ENCODE measurements at regions not wholly inside any gene's neighbourhood (a gene's known extent, or its start where the extent isn't known, plus 50 kb on each side); places are given as distances from the start of the nearest gene placed in this dataset.
"Not testable (repeated sequence)": the region's sequence is repeated elsewhere in the genome, so short reads cannot be mapped to it uniquely, and the experiment has no call there.

DNA sequence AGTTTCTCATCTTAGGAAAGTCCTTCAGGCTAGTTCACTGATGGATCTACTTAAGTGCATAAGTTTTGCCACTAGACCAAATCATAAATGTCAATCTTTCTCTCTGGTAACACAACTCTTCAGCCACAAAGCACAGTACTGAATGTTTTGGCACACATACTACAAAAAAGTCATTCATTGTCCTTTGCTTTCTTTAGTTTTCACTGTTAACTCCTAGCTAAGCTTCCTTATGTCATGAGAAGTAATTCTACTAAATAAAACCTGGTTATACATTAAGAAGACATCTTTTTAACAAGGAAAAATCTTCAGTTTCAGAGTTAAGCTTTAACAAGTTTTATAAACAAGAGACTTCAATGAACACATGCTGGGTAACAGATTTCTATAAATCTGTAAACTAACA lies 379.2 kb upstream of the NFIA start:
- no peak for DNase-seq

DNA sequence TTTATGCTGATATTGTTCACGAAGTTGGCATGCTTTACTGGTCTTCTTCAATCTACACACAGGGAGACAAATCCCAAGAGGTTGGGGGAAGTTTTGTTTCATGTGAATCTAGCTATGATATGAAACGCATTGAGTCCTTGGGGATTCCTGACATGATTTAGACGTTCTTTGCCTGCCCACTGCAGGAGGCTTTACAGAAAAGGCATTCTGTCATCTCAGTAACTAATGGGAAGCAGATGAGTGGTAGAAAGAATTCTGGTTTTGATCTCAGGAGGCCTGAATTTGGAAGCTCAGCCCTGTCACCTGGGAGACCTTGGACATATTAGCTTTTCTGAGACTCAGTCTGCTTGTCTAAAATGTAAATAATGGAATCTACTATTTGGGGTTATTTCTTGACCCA lies 383.0 kb upstream of the NFIA start:
- DNase-seq, result no peak

DNA sequence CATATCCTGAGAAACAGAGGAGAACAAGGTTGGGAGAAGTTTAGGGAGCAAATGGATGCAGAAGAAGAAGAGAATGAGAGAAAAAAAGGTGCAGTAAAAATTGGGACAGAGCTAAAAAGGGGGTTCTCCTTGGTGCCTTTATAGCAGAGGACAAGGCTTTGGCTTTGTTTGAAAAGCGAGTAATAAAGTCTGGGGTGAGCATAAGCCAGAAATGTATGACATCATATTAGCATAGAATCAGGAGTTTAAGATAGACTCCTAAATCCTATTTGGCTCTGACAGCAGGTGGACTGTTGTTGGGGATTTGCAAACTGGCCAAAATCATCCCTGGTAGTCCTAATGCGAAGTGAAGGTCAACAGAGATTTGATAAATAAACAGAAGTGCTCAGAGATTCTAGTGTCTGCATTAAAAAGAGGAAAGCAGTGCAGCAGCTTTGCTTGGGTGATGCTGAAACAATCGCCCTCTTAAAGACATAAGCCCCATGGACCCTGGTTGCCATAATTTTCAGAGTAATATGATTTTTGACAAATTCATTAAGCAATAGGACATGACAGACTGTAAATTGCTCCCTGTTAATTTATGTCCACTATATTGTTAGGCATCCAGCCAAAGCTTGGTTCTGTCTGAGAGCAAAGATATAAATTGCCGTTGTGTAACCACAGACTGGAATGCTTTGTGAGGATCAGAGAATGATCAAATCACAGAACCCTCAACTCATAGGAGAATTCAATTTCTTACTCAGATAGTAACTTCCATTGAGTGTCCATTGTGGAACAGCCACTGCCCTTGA lies 385.0 kb upstream of the NFIA start:
- DNase-seq, result no peak

DNA sequence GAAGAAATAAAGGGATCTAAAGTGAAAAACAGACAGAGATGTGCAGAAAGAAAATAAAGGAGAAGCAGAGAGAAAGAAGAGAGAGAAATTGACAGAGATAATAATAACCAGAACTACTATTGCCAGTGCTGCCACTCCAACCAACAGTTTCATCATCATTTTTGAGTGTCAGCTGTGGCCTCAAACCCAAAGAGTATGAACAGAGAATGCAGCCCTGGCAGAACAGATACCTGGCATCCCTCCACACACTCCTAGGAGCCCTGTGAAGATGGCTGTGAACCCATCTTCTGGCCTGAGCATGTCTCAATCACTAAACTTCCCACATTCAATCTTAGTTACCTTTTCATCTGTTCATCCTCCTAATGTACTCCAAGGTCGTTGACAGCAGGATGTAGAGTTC lies 385.8 kb upstream of the NFIA start:
- DNase-seq, result no peak

DNA sequence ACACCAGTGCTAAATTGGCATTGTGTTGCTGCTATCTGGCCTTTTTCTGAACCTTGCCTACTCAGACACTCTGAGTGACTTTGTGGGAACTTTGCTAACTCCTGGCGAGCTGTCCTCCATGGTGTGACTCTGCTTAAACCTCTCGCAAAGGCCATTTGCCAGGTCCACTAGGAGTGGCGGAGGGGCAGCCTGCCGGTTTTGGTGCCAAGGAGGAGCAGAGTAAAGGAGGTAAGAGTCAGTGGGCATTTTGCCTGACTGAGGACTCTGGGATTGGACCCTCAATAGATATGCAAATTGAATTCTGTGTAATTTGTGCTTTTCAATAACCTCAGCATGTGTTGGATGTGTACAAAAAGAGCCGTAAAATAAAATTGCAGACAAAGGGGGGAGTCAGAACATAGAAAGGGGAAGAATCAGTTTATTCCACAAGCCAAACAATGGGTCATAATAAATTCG lies 386.6 kb upstream of the NFIA start:
- DNase-seq, result no peak

DNA sequence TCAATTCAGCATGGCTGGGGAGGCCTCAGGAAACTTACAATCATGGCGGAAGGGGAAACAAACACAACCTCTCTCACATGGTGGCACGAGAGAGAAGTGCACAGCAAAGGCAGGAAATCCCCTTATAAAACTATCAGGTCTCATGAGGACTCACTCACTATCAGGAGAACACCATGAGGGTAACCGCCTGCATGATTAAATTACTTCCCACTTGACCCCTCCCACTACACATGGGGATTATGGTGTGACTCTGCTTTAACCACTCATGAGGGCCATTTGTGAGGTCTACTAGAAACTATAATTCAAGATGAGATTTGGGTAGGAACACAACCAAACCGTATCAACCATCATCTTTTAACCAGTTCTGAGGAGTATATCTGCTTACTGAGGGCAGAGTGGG lies 387.4 kb upstream of the NFIA start:
- no peak for DNase-seq

DNA sequence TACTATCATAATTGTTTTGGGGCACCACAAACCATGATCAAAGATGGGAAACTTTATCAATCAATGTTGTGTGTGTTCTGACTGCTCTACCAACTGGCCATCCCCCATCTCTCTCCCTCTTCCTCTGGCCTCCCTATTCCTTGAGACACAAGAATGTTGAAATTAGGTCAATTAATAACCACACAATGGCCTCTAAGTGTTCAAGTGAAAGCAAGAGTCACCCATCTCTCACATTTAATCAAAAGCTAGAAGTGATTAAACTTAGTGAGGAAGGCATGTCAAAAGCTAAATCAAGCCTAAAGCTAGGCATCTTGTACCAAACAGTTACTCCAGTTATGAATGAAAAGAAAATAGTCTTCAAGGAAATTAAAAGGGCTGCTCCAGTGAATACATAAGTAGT lies 390.3 kb upstream of the NFIA start:
- no peak for DNase-seq

DNA sequence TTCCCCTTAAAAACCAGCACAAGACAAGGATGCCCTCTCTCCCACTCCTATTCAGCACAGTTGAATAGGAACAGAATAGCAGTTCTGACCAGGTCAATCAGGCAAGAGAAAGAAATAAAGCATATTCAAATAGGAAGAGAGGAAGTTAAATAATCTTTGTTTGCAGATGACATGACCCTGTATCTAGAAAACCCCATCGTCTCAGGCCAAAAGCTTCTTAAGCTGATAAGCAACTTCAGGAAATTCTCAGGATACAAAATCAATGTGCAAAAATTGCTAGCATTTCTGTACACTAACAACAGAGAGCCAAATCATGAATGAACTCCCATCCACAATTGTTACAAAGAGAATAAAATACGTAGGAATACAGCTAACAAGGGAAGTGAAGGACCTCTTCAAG lies 394.1 kb upstream of the NFIA start:
- DNase-seq, result not testable (repeated sequence)

DNA sequence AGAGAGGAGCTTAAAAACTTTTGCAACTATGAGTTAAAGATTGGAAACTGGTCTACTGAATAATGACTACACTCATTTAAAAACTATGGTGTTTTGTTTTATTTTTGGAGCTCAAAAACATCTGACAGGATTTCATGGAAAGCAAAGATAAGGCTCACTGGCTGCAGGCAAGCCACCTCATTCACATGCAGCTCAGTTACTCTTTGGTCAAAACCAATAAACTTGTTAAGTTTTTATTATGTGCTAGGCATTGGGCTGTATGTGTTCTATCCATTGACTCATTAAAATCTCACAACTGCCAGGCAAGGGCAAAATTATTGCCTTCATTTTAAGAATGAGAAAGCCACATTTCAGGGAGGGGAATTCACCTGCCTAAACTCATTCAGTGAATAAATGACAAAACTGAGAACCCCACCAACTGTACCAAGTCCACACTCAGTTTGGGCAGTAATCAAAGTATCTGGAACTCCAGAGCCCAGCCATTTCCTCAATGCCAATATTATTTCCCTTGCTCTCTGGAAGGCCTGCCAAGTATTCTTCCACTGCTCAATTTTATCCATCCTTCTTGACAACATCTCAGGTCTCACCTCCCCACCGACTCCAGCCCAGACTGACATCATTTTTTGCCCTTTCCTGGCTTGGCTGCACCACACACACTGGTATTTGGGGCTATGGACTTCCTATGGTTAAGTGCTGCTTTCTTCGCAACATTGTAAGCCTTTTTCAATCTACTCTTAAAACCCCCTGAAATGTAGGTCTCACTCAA lies 401.1 kb upstream of the NFIA start:
- DNase-seq, result no peak

DNA sequence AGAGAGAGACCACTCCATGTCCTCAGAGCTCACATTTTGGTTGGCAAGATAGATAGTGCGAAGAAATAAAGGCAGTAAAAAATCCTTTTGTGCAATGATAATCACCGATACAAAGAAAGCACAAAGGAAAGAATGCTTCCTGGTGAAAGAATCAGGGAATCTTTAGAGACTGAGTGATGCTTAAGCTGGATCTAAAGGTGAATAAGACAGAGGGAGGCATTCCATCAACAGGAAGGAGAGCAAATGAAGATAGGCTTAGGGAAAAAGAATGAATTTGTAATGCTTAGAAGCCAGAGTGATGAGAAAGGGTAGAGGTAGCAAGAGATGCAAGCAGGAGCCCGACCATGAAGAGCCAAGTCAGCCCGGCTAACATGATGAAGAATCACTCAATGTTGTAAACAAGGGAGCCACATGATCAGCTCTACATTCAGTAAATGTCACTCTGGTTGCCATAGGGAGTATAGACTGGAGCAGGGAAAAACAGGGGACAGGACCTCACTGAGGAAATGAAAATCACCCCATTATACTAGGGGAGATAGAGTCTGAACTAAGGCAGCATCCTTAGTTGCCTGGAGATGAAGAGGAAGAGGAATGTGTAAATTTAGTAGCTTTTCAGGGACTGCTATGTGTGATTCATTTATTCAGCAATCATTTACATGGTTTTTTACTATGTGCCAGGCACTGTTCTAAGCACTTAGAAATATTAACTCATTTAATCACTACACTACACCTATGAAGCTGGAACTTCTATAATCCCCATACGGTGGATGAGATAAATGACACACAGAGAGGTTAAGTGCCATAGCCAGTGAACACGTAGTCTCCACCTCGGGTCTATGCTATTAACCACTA lies 402.6 kb upstream of the NFIA start:
- no peak for DNase-seq

DNA sequence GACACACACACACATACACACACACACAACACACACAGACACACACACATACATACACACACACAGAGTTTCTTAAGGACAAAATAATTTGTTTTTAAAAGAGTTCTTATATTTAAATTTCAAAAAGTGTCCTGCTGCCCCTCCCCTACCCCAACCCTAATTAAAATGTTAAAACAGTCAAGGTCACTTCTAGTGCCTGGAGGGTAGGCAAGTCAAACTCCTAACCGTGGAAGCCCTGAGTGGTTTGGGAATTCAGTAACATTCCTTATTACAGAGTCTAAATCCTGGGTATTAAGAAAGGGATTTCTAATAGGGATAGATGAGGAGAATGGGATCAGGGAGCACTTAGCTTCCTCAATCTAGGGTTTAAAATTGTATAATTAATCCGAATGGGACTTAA lies 403.6 kb upstream of the NFIA start:
- DNase-seq, result no peak

DNA sequence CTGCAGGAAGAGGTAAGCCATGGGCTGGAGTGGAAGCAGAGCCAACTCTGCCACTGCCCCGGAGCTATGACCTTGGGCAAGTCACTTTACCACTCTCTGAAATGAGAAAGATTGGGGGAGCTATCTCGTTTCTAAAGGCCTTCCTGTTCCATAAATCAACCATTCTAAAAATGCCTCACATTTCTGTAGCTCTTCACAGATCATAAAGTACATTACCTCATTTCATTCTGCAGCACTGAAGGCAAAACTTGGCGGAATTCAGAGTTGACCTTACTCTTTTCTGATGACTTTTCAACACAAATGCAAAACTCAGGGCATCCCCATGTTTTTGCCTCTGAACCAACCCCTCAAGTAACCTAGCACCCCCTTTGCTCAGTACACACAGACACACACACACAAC lies 404.0 kb upstream of the NFIA start:
- no peak for DNase-seq

DNA sequence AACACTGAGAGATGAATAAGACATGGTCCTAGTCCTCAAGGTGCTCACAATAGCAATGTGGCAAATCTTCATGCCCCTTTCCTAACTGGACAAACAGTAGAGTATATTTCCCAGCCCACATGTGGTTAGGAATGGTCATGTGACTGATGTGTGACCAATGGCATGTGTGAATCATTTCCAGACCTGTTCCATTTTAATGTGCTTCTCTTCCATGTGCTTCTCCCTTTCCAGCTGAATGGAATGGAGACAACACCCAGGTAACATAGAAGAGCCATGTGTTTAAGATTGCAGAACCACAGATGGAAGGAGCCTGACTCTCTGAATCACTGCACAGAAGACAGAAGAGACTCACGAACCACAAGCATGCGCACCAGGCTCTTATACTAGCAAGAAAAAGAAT lies 409.9 kb upstream of the NFIA start:
- no peak for DNase-seq

DNA sequence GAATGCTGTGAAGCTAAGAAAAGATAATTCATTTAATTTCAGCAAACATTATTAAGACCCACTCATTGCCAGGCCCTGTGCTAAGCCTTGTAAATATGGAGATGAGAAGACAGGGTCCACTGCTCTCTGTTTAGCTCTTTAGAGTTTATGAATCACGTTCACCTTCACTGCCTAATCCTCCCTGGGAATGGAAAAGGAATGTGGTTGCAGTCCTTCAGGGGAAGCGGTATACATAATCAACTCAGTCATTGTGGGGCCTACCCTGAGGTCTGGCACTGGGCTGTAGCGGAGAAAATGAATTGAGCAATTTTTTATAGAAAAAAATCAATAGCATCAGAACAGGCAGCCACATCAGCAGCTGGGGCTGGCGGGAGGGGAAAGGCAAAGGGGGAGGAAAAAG lies 412.1 kb upstream of the NFIA start:
- DNase-seq, result no peak

DNA sequence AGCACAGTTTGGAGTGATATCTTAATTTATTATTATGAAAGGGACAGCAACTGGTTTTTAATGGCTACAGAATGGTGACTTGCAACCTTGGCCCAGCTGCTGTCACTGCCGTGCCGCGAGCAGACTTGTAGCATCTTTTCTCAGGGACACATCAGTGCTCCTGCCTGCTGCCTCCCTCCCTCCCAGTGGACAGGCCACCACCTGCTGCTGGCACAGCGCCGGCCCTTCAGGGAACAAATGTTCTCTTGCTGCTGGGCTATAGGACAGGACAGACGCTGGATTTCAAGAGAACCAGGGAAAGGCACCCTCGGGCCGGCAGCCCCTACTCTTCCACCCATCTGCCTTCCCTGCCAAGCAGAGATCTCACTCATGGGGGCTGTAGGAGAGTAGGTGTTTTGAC lies 413.8 kb upstream of the NFIA start:
- DNase-seq, result peak; percentile 33

DNA sequence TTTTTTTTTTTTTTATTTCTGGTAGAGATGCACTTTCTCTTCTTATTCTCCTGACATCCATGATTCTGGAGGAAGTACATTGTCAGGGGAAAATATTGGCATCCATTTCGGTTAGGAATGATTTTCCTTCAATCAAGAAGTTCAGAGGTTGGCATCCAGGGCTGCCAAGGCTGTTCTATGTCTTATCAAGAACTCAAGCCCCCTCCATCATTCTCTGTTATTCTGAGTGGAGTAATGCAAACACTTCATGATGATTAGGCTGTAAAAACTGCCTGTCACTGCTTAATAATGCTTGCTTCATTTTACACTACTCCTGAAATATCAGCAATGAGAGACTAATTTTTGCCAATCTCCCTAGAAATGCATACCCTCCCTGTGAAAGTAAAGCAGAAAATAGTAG lies 417.1 kb upstream of the NFIA start:
- DNase-seq, result no peak

DNA sequence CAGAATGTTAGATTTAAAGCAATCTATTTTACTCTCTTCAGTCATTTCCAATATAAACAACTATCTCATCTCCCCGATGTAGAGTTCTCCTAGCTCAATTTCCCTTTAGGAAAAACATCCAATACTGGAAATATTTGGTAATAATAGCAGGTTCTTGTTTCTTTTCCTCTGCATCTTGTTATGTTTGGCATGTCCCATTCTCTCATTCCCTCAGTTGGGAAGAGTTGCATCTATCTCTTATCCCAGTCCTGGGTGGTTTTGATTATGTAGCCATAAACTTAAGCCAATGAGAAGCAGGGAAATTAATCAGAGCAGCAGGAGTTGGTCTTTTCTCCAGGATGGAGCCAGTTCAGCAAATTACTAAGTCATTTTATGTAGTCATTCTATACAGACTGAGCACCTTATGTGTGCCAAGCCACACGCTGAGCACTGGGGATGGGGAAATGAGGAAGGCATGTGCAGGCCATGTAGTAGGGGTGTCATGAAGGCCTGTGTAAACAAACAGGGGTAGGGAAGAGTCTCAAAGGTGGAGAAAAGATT lies 418.2 kb upstream of the NFIA start:
- DNase-seq, result no peak

DNA sequence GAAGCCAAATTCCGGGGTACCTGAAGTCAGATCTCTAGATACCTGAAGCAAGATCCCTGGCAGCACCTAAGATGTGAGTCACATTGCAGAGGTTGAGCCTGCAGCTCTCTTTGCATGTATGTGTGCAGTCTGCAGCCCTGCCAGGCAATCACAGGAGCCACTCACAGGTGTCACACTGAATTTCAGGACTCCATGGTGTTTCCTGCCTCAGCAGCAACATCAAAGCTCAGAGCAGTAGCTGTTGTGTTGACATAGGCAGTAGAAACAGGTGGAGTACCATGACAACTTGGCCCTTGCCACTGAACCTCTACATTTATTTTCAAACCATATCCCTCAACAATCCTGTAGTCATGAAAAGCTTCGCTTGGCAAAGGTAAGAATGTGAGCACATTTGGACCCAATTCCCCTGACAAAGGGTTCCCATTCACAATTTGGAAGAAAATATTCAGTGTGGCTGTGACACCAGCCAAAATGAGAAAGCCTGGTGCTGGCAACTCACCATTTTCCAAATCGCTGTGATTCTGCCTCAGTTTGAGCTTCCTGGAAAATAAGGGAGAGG lies 419.8 kb upstream of the NFIA start:
- DNase-seq, result peak; percentile 95

DNA sequence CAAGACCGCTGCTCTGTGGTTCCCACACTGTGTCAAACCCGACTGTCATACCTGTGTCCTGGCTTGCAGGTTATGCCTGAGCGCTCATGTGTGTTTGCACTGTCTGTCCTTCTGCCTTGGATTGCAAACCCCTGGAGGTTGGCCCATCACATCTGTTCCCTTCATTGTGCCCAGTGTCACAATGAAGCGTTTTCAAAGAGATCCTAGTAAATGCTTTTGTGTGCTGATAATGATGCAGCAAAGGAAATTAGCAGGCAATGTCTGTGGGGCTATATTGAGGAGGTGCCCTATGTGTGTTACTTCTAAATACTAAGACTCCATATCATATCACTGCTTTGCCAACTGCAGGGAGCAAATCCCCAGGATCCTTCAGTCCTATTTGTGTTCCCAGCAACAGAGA lies 424.4 kb upstream of the NFIA start:
- DNase-seq, result peak; percentile 64

DNA sequence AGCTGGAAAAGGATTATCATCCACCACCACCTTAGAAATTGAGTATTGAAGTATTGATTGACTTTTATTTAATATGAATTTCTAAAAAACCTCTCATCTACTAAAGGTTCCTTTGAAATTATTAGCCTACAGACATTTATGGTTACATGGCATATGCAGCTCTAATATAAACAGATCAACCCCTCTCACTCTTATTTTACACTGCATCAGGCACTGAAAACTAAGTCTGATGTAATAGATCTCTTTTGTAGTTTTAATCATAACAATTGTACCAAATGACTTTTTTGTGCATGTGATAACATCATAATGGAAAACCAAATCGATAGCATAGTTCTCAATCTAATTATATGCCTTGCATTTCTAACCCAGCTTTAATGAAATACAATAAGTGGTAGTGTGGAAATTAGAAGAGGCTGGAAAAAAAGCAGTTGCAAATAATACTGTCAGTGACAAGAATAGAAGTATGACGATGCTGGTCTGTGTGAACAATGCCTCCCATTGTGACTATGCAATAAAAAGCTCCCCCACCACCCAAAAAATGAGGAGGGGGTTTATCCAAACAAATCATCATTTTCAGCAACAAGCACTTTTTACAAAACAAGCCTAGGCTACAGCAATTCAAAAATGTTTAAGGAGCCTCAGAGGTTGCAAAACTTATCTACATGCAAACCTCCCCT lies 426.5 kb upstream of the NFIA start:
- DNase-seq, result no peak

DNA sequence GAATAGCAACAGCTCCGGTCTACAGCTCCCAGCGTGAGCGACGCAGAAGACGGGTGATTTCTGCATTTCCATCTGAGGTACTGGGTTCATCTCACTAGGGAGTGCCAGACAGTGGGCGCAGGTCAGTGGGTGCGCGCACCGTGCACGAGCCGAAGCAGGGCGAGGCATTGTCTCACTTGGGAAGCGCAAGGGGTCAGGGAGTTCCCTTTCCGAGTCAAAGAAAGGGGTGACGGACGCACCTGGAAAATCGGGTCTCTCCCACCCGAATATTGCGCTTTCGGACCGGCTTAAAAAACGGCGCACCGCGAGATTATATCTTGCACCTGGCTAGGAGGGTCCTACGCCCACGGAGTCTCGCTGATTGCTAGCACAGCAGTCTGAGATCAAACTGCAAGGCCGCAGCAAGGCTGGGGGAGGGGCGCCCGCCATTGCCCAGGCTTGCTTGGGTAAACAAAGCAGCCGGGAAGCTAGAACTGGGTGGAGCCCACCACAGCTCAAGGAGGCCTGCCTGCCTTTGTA lies 442.3 kb upstream of the NFIA start:
- peak; percentile 61 for DNase-seq

DNA sequence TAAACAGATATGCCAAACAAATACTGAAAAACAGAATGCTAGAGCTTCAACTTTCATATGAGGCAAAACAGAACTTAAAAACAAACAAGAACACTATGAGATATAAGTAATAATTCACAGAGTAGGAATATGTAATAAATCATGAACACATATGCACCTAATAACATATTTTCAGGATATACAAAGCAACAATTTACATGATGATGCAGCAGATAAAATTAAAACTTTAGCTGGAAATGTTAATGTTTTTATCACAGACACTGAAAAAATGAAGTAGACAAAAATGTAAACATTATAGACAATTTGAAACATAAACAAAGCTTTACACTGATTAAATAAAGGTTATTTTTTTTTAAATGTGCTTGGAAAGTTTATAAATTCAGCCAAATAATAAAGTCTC lies 443.1 kb upstream of the NFIA start:
- DNase-seq, result peak; percentile 29
